IMR-90 (cell line): ENCODE measurements at regions not wholly inside any gene's neighbourhood (a gene's known extent, or its start where the extent isn't known, plus 50 kb on each side); places are given as distances from the start of the nearest gene placed in this dataset.

Experiments
- CEBPB ChIP-seq: IDR thresholded peaks from 2 replicates; pipeline ENCODE4 v1.6.1; 2012; ENCODE audit warnings: low read depth, low read length, improper control_type of control experiment
- CTCF ChIP-seq: conservative IDR thresholded peaks from 2 replicates; pipeline ENCODE4 v1.5.1; 2012; ENCODE audit warnings: mild to moderate bottlenecking, low read depth, low read length, improper control_type of control experiment
- FOS ChIP-seq: fragments of 150-350 bp; IDR thresholded peaks from 2 replicates; pipeline ENCODE4 v1.6.1; 2016; ENCODE audit warnings: low read depth, low read length
- MAFK ChIP-seq: IDR thresholded peaks from 2 replicates; pipeline ENCODE4 v1.6.1; 2012; ENCODE audit warnings: low read depth, low read length, improper control_type of control experiment
- MXI1 ChIP-seq: IDR thresholded peaks from 2 replicates; pipeline ENCODE4 v1.6.1; 2012; ENCODE audit warnings: low read depth, mild to moderate bottlenecking, low read length, moderate library complexity, borderline replicate concordance
- POLR2A ChIP-seq: IDR thresholded peaks from 2 replicates; pipeline ENCODE4 v1.6.1; 2012; ENCODE audit warnings: mild to moderate bottlenecking, low read depth, low read length
- RAD21 ChIP-seq: IDR thresholded peaks from 2 replicates; pipeline ENCODE4 v1.6.1; 2012; ENCODE audit warnings: low read length, improper control_type of control experiment
- RCOR1 ChIP-seq: IDR thresholded peaks from 2 replicates; pipeline ENCODE4 v1.6.1; 2012; ENCODE audit warnings: mild to moderate bottlenecking, low read length, improper control_type of control experiment; ENCODE audit not compliant: insufficient replicate concordance
- RFX5 ChIP-seq: IDR thresholded peaks from 2 replicates; pipeline ENCODE4 v1.8.0; 2012; ENCODE audit warnings: low read depth, mild to moderate bottlenecking, low read length, moderate library complexity
- SMC3 ChIP-seq: fragments of 150-350 bp; IDR thresholded peaks from 2 replicates; pipeline ENCODE4 v1.6.1; 2016; ENCODE audit warnings: low read depth, mild to moderate bottlenecking, antibody characterized with exemption, low read length, moderate library complexity
- USF2 ChIP-seq: fragments of 150-350 bp; IDR thresholded peaks from 2 replicates; pipeline ENCODE4 v1.6.1; 2017; ENCODE audit warnings: mild to moderate bottlenecking, antibody characterized with exemption, low read length, low read depth

- TF ChIP-seq POLR2A (no peak), CTCF (no peak), MXI1 (no peak), CEBPB (no peak), RFX5 (no peak), USF2 (no peak), RCOR1 (no peak), RAD21 (no peak), MAFK (no peak), FOS (no peak), SMC3 (no peak)
Observed at GRCh38 chr6:79334674-79335073, 100.2 kb upstream of the HMGN3 start.
